Right kidney (tissue), 1 donor: ENCODE measurements at regions not wholly inside any gene's neighbourhood (a gene's known extent, or its start where the extent isn't known, plus 50 kb on each side); places are given as distances from the start of the nearest gene placed in this dataset.
"Not testable (repeated sequence)": the region's sequence is repeated elsewhere in the genome, so short reads cannot be mapped to it uniquely, and the experiment has no call there.

Source experiments
- DNase-seq: peaks from one replicate; pipeline ENCODE4 v3.0.0-alpha.2; 2016

DNA sequence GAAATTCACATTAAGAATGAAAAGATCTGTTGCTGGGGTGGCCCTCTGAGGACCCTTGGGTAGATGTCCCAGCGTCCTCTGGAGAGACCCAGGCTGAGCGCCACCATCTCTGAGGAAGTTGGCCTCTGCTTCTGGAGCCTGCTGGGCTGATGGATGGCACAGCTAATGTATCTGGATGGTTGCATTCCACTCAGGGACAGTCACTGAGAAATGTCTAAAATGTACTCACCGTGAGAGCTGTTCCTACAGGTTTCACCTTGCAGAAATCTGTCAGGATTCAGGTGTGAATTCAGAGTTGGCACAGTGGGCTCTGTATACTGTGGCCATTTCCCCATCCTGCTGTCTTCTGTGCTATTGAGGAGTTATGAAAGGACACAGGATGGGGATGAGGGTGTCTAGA is 247.2 kb downstream of the AACS start:
- DNase-seq = no peak

DNA sequence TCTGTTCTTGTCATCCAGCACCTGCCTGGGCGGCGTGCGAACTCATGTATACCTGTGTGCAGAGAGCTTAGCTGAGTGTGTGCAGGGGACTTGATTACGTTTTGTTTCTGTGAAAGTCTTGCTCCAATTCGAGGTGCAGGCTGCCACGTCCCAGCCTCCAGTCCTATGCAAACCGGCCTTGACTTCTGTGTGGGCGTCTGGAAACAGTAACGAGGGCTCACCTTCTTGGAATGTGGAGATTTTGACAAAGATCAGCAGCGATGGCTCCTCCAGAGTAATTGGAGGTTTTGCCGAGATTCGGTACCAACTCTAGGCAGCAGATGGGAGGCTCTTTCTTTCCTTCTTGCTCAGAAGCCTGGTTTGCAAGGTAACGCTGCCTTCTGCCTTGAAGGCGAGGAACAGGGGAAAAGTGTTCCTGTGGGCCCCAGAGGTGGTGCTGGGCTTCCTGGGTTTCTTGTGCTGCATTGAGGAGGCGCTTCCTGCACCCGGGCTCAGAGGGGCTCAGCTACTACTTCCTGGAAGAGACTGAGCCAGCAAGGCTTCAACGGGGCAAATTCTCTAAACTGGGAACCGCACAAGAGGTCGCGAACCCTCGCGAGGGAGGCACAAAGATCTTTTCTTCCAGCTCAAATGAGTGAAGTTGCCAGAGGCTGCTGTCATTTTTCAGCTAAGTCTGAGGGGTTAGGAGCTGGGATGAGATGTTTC is 249.0 kb downstream of the AACS start:
- no peak for DNase-seq

GRCh38 chr12:125315771-125316170 is 250.5 kb downstream of the AACS start:
- DNase-seq = no peak

GRCh38 chr12:125320177-125320576 is 254.9 kb downstream of the AACS start:
- no peak for DNase-seq

DNA sequence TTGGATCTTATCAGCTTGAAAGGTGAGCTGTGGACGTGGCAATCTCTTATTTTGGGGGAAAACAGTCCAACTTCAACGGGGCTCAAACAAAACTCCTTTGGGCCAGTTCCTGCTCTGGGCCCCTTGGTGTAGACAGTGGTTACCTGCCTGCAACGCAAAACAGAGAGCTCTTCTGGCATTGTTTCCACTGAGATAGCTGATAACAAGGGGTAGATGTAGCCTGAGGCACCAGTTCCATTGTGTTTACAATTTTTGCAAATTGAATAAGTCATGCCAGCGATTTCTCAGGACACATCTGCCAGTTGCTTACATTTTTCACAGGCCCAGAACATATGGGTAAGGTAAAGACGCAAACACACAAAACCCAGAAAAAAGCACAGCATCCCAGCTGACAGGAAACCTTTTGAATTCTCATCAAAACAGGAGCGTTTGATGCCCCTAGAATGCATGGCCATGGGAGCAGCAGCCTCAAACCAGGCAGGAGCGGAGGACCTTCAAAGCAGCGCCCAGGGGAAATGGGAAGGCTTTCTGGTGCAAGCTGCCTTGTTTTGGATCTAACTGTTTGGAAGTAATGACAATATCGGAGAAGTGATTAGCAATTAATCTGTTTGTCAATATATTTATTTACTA is 259.7 kb downstream of the AACS start:
- DNase-seq = no peak

DNA sequence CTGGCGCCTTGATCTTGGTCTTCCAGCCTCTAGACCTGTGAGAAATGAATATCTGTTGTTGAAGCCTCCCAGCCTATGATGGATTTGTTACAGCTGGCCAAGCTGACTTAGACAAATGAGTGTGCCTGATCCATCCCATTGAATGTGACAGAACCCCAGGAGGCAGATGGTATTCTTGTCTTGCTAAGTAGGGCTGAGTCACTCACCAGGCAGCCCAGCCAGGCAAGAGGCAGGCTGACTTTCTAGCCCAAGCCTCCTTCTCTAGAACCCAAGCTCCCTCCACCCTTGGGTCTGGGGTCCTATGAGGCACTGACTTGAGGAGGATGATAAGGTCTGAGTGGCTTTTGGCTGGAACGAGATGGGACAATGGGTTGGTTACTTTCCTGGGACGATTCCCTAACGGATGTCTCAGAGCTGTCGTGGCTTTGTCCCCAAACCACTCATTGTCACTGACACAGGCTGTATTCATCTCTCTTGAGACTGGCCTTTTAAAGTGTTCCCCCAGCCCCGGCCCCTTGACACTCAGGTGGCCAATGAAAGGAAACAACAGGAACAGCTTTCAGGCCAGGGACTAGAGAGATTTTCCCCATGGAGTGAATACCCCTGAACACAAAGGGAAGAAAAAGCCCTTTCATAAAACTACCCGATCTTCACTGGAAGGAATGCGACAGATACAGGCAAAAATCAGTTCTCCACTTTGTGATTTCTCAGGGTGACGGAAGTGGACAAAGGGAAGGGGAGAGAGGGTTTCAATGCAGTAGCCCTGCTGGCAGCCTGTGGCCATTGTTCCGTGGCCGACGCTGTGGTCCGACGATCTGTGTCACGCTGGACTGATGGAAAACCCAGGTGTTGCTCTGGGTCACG is 264.2 kb downstream of the AACS start:
- no peak for DNase-seq

- DNase-seq = peak; percentile 61
These were observed 265.6 kb downstream of the AACS start for GRCh38 chr12:125330645-125331341.

GRCh38 chr12:125331342-125332052 is 266.3 kb downstream of the AACS start:
- no peak for DNase-seq

GRCh38 chr12:125332900-125333299 is 267.7 kb downstream of the AACS start:
- DNase-seq = no peak

DNA sequence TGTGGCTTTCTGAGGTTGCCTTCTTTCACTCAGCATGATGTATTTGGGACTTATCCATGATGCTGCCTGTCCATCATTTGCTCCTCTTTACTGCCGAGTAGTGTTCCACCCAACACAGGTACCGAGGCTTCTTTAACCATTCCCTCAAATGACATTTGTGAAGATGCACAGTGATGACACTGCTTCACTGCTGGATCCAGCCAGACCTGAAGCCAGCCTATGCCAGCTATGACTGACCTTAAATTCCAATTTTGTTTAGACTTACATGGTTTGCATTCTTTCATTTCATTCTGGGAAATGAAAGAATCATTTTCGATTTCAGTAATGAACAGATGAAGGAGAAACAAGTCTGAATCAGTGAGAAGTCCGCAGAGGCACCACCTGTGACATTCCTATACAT is 271.0 kb downstream of the AACS start:
- no peak for DNase-seq

DNA sequence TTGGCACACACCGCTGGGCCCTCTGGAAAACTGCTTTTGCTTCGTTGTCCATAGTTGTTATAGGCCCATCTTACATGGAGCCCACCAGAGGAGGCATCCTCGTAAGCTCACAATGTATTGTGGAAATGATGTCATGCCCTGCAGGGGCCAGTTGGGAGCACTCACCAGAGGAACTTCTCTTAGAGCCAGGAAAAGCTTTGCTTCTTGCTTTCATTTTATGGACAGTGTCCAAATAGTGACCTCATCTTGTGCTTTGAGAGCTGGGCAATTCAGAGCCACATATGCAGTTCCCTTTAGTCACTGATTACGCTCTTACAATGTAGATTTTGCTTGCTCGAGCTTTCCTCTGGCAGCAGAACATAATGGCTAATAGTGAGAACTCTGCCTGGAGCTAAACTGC is 275.6 kb downstream of the AACS start:
- DNase-seq = no peak

DNA sequence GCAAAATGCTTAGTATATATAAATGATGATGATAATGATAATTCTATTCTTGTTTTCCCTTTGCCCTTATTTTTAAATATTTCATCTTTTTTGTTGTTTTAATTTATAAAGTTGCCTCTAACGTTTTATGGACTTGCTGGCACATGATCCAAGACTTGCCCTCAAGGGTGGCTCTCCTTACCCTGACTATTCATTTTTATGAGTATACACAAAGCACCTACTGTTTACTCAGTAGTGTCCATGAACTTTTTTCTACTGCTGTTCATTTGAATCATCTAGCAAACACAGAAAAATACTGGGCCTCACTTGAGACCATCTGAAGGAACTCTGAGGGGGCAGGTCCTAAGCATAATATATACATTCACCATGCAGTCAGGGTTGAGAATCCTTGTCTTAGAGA is 276.2 kb downstream of the AACS start:
- no peak for DNase-seq

DNA sequence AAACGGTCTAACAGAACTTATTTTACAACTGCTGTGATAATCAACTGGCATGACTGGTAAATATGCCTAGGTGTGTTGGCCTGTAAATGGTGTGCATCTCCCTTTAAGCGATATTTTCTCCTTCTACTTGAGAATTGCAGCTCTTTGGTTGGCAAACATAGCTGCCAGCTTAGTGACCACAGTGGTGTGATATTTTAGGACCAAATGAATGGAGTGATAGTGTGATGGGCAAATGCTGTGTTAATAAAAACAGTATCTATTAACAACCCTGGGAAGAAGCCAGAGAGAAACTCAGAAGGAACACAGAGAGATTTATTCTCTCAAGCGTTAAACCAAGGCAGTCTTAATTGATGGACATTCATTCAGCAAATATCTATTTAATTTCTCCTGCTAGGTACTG is 278.4 kb downstream of the AACS start:
- DNase-seq = no peak

- no peak for DNase-seq
These were observed 281.1 kb downstream of the AACS start for GRCh38 chr12:125346362-125346761.

DNA sequence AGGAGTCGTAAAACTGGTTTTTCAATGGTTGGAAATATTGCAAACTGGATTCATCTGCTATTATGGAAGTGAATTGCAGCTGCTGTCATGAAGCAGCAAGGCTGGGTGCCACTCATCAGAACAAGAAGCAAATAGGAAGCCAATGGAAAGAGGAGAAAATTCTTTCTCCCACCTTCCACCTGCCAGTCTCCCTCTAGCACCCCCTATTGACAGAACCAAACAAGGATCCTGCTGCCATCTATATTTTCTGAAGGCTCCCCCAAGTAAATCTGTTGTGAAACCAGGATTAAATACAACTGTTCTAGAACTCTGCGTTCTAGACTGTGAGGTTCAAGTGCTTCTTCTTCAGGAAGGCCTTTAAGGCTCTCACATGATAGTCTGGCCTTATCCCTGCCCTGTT is 286.6 kb downstream of the AACS start:
- DNase-seq = no peak

- DNase-seq = not testable (repeated sequence)
These were observed 287.8 kb downstream of the AACS start for GRCh38 chr12:125353002-125353401.

DNA sequence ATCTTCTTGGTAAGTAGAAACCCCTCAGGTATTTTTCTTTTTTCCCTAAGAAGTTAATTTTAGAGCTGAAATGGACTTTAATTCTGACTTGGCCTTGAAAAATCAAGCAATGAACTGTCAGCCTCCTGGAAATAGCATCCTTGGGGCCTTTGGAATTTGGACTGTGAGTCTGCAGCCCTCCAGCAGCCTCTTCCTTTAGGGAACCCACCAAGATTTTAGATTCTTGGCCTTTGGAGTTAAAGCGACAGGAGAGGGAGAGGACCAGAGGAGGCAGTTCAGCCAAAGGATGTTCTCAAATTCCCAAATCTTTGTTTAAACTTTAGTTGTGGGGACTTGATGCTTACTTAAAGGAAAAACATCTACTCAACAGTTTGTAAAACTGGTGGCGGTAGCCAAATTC is 288.6 kb downstream of the AACS start:
- DNase-seq = no peak

DNA sequence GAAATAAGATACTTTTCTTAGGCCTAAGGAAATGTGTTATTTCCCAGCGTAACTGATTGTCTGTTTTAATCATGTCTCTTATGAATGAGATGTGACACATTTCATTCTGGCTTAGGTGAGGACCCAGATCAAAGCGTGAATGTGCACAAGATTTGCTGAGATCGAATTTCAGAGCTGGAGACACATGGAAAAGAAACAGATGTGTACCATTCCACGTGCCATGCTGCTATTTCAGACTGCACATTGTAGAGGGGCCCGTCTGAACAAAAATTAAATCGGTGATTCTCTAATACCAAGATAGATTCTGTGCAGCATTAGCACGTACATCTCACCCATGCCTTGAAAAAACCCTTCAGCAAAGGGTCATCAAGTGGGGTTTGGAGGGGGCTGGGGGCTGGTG is 290.4 kb downstream of the AACS start:
- no peak for DNase-seq

DNA sequence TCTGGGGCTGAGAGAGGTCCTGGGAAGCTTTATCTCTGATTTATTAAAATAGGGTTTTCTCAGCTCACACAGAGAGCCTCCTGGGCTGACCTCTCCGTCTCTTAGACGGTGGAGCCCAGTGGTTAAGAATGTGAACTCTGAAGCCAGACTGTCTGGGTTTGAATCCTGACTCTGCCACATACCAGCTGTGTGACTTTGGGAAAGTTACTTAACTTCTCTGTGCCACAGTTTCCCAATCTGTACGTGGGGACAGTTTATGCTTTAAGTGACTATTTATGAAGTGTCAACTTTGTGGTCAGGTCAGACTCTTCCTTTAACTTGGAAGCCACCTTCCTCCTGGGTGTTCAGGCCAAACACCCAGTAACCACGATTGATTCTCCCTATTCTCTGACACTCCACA is 290.9 kb downstream of the AACS start:
- DNase-seq = no peak

- no peak for DNase-seq
These were observed 292.3 kb downstream of the AACS start for GRCh38 chr12:125357561-125357960.

DNA sequence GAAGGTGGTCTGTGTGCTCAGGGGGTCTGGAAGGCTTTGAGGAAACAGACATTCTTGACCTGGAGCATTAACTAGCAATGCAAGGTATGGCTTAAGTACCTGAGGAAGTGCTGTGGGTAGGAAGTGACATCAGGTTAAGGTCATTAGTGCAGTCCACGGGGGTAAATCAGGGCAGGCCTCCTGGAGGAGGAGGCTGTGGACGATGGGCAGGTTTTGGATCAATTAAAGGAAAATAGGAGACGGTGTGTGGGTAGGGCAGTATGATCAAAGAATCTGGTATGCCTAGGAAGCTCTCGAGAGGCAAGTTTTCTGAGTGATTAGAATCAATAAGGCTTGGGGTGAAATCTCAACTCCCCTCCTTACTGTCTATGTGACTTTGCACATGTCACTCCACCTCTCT is 295.3 kb downstream of the AACS start:
- no peak for DNase-seq

- DNase-seq = no peak
These were observed 305.8 kb downstream of the AACS start for GRCh38 chr12:125371033-125371432.
